ENCODE measurements at regions not wholly inside any gene's neighbourhood (a gene's known extent, or its start where the extent isn't known, plus 50 kb on each side); places are given as distances from the start of the nearest gene placed in this dataset.

GRCh38 chr6:23330632-23331031 is 761.3 kb downstream of the HDGFL1 start:
- Histone ChIP-seq H2AFZ (replicated peaks; ENCODE audit: low read length, poor library complexity) (no peak overlapping the region), H3K79me1 (ENCODE audit: low read depth in 1 of 2, low read length in 2 of 2) (no peaks in the 10 kb centered on the region), H3K27ac (ENCODE audit: insufficient read depth, low read length) (no peak overlapping the region), H2AK9ac (replicated peaks; ENCODE audit: low read depth, low read length, poor library complexity) (no peak overlapping the region), H3K4me1 (ENCODE audit: control insufficient read depth, insufficient read depth, low read length) (no peaks in the 10 kb centered on the region), H2BK5ac (ENCODE audit: low read depth, low read length, poor library complexity, severe bottlenecking) (no peak overlapping the region), H3K9me1 (ENCODE audit: insufficient read depth, low read length) (peaks cover 2% of the 10 kb centered on the region; the same call in 1 of the 2 replicates), H4K91ac (ENCODE audit: insufficient read depth, low read depth, low read length) (no peak overlapping the region), H3K4me3 (ENCODE audit: insufficient read depth, low read depth, low read length) (no peak overlapping the region), H3K14ac (replicated peaks; ENCODE audit: low read depth, low read length) (no peak overlapping the region), H4K20me1 (ENCODE audit: insufficient read depth, low read length) (no peaks in the 10 kb centered on the region), H3K27me3 (ENCODE audit: control insufficient read depth, insufficient read depth, low read length) (no peaks in the 10 kb centered on the region), H3K9me3 (ENCODE audit: control insufficient read depth, insufficient read depth, low read length) (no peaks in the 10 kb centered on the region), H3K23ac (ENCODE audit: low read depth, low read length) (no peak overlapping the region), H3K56ac (ENCODE audit: extremely low read depth, insufficient read depth, low read length) (no peak overlapping the region), H2BK20ac (ENCODE audit: low read depth, low read length) (no peak overlapping the region), H4K5ac (ENCODE audit: low read depth, low read length) (no peak overlapping the region), H3K4ac (ENCODE audit: low read depth, low read length) (no peak overlapping the region), H3K4me2 (ENCODE audit: low read depth, low read length) (no peak overlapping the region), H2AK5ac (ENCODE audit: low read depth, low read length) (no peak overlapping the region), H2BK120ac (ENCODE audit: low read depth, low read length) (no peak overlapping the region), H4K8ac (ENCODE audit: low read depth in 2 of 2, low read length in 2 of 2) (no peak overlapping the region), H3K18ac (ENCODE audit: low read depth, low read length) (no peak overlapping the region), H3K9ac (ENCODE audit: low read depth, low read length) (no peak overlapping the region), H2BK15ac (ENCODE audit: low read depth, low read length) (no peak overlapping the region), H3K36me3 (ENCODE audit: control insufficient read depth, insufficient read depth, low read length) (no peaks in the 10 kb centered on the region)
- no peak for TF ChIP-seq FOS (IDR thresholded peaks at IDR 0.05; ENCODE audit: low read depth, low read length)
- no peak for TF ChIP-seq ELK1 (IDR thresholded peaks at IDR 0.05; ENCODE audit: borderline replicate concordance, low read depth, low read length)
- TF ChIP-seq MAFK (IDR thresholded peaks at IDR 0.05; ENCODE audit: low read depth, low read length): no peak
- no peak for TF ChIP-seq BHLHE40 (IDR thresholded peaks at IDR 0.05; ENCODE audit: low read depth, low read length)
- peak; percentile 81 for TF ChIP-seq CEBPB (IDR thresholded peaks at IDR 0.05; ENCODE audit: low read depth, low read length)
- no peak for TF ChIP-seq POLR2A (IDR thresholded peaks at IDR 0.05; ENCODE audit: low read depth, low read length)
- no TSS peak for BruUV-seq (replicated peaks)
- in situ Hi-C loops (cut with MboI; ENCODE audit: low sequenced_read_pairs): no loop called here
- CTCF ChIA-PET: no interaction called here
- intact Hi-C loops (cut with micrococcal nuclease): no loop called here
- DNase-seq: no peak
- no peak for ATAC-seq (ENCODE audit: low read depth)
- no CpG with 5 or more reads among the region's 3 CpGs for WGBS, 2 experiments (ENCODE audit: extremely low coverage in 2 of 2, insufficient read length in 1 of 2)
- POLR2A ChIA-PET (ENCODE audit: unreplicated experiment): no interaction called here
- dilution Hi-C loops (cut with HindIII; ENCODE audit: low sequenced_read_pairs, unreplicated experiment): no loop called here
